A673 (cell line): ENCODE measurements at regions not wholly inside any gene's neighbourhood (a gene's known extent, or its start where the extent isn't known, plus 50 kb on each side); places are given as distances from the start of the nearest gene placed in this dataset.

ENCODE experiments used
- BruUV-seq: library from RNA; stranded (reverse); fragments of 400-500 nt; replicated peaks from 2 replicates; lab custom pipeline; 2021; lab: Mats Ljungman, UMichigan
- CTCF ChIA-PET: fragments of 300-600 bp; sonication (Branson Sonifier 250); formaldehyde crosslinking; loops from one replicate; lab custom pipeline; 2022; ENCODE audit warnings: antibody characterized with exemption; lab: Charles Lee
- POLR2A ChIA-PET: fragments of 300-600 bp; sonication (Branson Sonifier 250); formaldehyde crosslinking; loops from one replicate; lab custom pipeline; 2022; ENCODE audit warnings: antibody characterized with exemption; ENCODE audit not compliant: low non-redundant PET; lab: Charles Lee
- DNase-seq: peaks from one replicate; pipeline ENCODE4 v3.0.0-alpha.2; 2015; ENCODE audit warnings: low spot score
- H3K27ac ChIP-seq: fragments of 200-600 bp; sonication (generic); 2 replicates; pipeline ENCODE4 v1.5.1; 2016; ENCODE audit warnings: mixed run types, low read depth, mild to moderate bottlenecking, mixed read lengths, antibody characterized with exemption, low read length; ENCODE audit not compliant: poor library complexity, severe bottlenecking
- H3K27me3 ChIP-seq: fragments of 200-600 bp; sonication (generic); replicated peaks from 2 replicates; pipeline ENCODE4 v1.6.1; 2017; ENCODE audit warnings: mixed run types, low read depth, mild to moderate bottlenecking, mixed read lengths, antibody characterized with exemption, low read length; ENCODE audit not compliant: insufficient read depth, poor library complexity
- H3K36me3 ChIP-seq: fragments of 200-600 bp; sonication (generic); 2 replicates; pipeline ENCODE4 v1.6.1; 2016; ENCODE audit warnings: mixed run types, mild to moderate bottlenecking, mixed read lengths, antibody characterized with exemption, low read length; ENCODE audit not compliant: insufficient read depth, poor library complexity, severe bottlenecking
- H3K4me1 ChIP-seq: fragments of 200-600 bp; sonication (generic); 2 replicates; pipeline ENCODE4 v1.6.1; 2017; ENCODE audit warnings: mixed run types, mild to moderate bottlenecking, mixed read lengths, antibody characterized with exemption, low read length; ENCODE audit not compliant: insufficient read depth, poor library complexity, severe bottlenecking
- H3K4me3 ChIP-seq: fragments of 200-600 bp; sonication (generic); 2 replicates; pipeline ENCODE4 v1.5.1; 2016; ENCODE audit warnings: low read depth, mixed run types, mild to moderate bottlenecking, mixed read lengths, low read length; ENCODE audit not compliant: poor library complexity, severe bottlenecking
- H3K9me3 ChIP-seq: fragments of 200-600 bp; sonication (generic); 2 replicates; pipeline ENCODE4 v1.6.1; 2016; ENCODE audit warnings: mixed run types, low read depth, mild to moderate bottlenecking, mixed read lengths, antibody characterized with exemption, low read length; ENCODE audit not compliant: poor library complexity, severe bottlenecking
- EZH2 ChIP-seq: fragments of 200-600 bp; sonication (generic); IDR thresholded peaks from 2 replicates; pipeline ENCODE4 v1.6.1; 2017; ENCODE audit warnings: borderline replicate concordance, low read depth, mild to moderate bottlenecking, mixed read lengths, antibody characterized with exemption, low read length; ENCODE audit not compliant: poor library complexity, severe bottlenecking
- intact Hi-C: fragments of 100-400 bp; cut with micrococcal nuclease; formaldehyde crosslinking; loops from one replicate; pipeline ENCODE4 v1.10.0; 2022; ENCODE audit not compliant: unreplicated experiment
- TF ChIP-seq, protein P1 (sequence below): fragments of 300-800, 200-600 bp; sonication (generic); conservative IDR thresholded peaks from 2 replicates; pipeline ENCODE4 v1.5.1; 2017; ENCODE audit warnings: low read depth, mild to moderate bottlenecking, antibody characterized with exemption, low read length, moderate library complexity, mixed read lengths

DNA sequence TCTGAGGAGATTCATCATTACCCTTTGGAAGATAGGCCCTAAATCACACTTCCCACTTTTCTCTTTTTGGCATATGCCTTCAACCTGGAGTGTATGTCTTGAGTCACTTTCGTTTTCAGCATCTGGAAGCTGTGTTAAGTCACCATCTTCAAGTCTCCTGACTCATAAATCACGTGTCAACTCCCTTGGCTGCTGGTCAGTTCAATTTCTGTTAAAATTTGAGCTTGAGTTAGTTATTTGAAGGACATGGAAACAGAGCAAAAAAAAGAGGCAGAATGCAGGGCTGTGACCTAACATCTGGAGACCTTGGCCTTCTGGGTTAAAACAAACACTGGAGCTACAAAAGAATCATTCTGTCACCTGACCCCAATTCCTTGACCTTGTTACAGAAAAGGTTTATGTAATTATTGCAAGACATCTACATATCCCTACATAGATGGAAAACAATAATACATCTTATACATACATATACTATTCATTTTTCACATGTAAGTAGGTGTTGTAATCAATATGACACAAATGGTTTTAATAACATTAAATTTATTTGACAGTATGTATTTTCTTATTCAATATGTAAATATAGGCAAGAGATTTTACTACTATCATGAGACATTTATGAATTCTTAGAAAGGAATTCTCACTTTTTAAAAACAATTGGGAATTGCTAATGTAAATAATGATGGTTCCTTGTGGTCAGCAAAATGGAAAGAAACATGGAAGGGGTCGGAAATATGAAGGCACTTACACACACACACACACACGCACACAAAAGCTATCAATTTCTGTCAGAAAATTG is 169.7 kb upstream of the PHYHIPL start:
- TF ChIP-seq, protein P1, sequence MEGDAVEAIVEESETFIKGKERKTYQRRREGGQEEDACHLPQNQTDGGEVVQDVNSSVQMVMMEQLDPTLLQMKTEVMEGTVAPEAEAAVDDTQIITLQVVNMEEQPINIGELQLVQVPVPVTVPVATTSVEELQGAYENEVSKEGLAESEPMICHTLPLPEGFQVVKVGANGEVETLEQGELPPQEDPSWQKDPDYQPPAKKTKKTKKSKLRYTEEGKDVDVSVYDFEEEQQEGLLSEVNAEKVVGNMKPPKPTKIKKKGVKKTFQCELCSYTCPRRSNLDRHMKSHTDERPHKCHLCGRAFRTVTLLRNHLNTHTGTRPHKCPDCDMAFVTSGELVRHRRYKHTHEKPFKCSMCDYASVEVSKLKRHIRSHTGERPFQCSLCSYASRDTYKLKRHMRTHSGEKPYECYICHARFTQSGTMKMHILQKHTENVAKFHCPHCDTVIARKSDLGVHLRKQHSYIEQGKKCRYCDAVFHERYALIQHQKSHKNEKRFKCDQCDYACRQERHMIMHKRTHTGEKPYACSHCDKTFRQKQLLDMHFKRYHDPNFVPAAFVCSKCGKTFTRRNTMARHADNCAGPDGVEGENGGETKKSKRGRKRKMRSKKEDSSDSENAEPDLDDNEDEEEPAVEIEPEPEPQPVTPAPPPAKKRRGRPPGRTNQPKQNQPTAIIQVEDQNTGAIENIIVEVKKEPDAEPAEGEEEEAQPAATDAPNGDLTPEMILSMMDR: no peak
- no peak for TF ChIP-seq EZH2
- intact Hi-C loops: no loop called here
- no TSS peak for BruUV-seq
- H3K4me3 ChIP-seq: no peak overlapping the region
- no peaks in the 10 kb centered on the region for H3K9me3 ChIP-seq
- ChIA-PET POLR2A (no interaction called here), CTCF (no interaction called here)
- H3K36me3 ChIP-seq: no peaks in the 10 kb centered on the region
- no peaks in the 10 kb centered on the region for H3K27me3 ChIP-seq
- H3K4me1 ChIP-seq: no peaks in the 10 kb centered on the region
- H3K27ac ChIP-seq: no peak overlapping the region
- no peak for DNase-seq

DNA sequence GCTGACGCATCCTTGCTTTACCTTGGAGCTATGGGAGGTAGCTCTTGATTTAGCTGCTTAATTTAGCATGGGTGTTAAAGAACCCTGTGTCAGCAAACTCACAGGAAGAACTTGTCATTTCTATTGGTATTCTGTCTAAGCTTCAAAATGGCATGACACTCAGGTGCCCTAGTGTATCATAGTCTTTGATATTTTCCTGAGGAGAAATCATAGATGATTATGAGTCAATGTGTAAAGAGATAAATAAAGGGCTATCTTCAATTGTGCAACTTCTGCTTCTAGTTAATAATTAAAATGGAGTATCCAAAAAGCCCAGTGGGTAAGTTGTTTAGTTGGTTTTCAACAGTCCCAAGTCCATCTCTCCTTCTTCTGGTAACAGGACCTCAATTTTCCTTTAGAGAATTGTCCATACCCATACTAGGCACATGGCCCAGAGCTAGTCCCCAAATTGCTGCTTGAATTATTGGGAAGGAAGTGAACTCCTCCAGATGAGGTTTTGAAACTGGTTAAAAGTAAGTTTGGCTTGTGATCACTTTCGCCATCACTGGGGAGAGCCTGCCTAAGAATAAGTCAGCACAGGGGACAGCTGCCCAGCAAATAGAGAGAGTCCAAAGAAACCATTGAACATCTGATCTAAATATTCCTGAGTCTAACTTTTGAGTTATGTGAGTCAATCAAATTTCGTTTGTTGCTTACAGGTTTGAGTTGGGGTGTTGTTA is 169.0 kb upstream of the PHYHIPL start:
- no peaks in the 10 kb centered on the region for H3K4me1 ChIP-seq
- no peaks in the 10 kb centered on the region for H3K27me3 ChIP-seq
- TF ChIP-seq, protein P1: no peak
- no peak for TF ChIP-seq EZH2
- no peaks in the 10 kb centered on the region for H3K36me3 ChIP-seq
- H3K9me3 ChIP-seq: no peaks in the 10 kb centered on the region
- ChIA-PET POLR2A (no interaction called here), CTCF (no interaction called here)
- DNase-seq: no peak
- intact Hi-C loops: no loop called here
- H3K27ac ChIP-seq: no peak overlapping the region
- no TSS peak for BruUV-seq
- H3K4me3 ChIP-seq: no peak overlapping the region

DNA sequence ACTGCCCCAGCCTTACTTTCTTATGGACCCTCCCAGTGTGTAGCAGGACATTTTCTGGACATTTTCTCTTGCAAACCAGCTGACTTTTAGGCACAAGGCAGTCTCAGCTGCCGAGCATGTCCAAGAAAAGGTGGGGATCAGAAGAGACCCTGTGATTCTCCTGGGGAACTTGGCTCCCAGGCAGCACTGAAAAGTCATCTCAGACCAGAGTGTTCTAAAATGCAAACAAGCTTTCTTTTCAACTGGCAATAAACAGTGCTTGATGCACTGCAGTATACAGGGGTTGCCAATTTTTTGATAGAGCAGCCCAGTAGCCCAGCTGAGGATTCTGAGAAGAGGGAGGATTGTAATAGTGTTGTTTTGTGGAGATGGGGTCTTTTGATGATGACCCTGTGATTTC is 168.0 kb upstream of the PHYHIPL start:
- no peaks in the 10 kb centered on the region for H3K27me3 ChIP-seq
- H3K27ac ChIP-seq: no peak overlapping the region
- TF ChIP-seq, protein P1: no peak
- TF ChIP-seq EZH2: no peak
- DNase-seq: no peak
- CTCF ChIA-PET: no interaction called here
- POLR2A ChIA-PET: no interaction called here
- intact Hi-C loops: no loop called here
- BruUV-seq: no TSS peak
- no peaks in the 10 kb centered on the region for H3K4me1 ChIP-seq
- no peaks in the 10 kb centered on the region for H3K36me3 ChIP-seq
- no peaks in the 10 kb centered on the region for H3K9me3 ChIP-seq
- H3K4me3 ChIP-seq: no peak overlapping the region
